ENCODE measurements at regions not wholly inside any gene's neighbourhood (a gene's known extent, or its start where the extent isn't known, plus 50 kb on each side); places are given as distances from the start of the nearest gene placed in this dataset.
"Not testable (repeated sequence)": the region's sequence is repeated elsewhere in the genome, so short reads cannot be mapped to it uniquely, and the experiment has no call there.

- TF ChIP-seq CTCF (conservative IDR thresholded peaks at IDR 0.05 in 1 of 2, IDR thresholded peaks at IDR 0.05 in 1 of 2; ENCODE audit: extremely low read depth in 1 of 2, insufficient read depth in 1 of 2, low read depth in 1 of 2, low read length in 2 of 2); EZH2 (IDR thresholded peaks at IDR 0.05; ENCODE audit: borderline replicate concordance, low read length): not testable (repeated sequence)
These were observed 148.4 kb upstream of the CXCR4 start for GRCh38 chr2:136266346-136266745.

All from mammary epithelial cell (primary cell).